Neural progenitor cell (in vitro differentiated cells): ENCODE measurements at regions not wholly inside any gene's neighbourhood (a gene's known extent, or its start where the extent isn't known, plus 50 kb on each side); places are given as distances from the start of the nearest gene placed in this dataset.

Experiments
- EZH2 ChIP-seq: fragments of 200-600 bp; sonication (generic); IDR thresholded peaks from 2 replicates; pipeline ENCODE4 v1.6.1; 2017; ENCODE audit warnings: antibody characterized with exemption, mild to moderate bottlenecking, moderate library complexity
- EZH2phosphoT487 ChIP-seq: fragments of 200-600 bp; sonication (generic); IDR thresholded peaks from 2 replicates; pipeline ENCODE4 v1.6.1; 2017; ENCODE audit warnings: antibody characterized with exemption
- TF ChIP-seq, protein P1 (sequence below): fragments of 200-600 bp; sonication (generic); IDR thresholded peaks from 2 replicates; pipeline ENCODE4 v1.5.1; 2017; ENCODE audit warnings: antibody characterized with exemption, mild to moderate bottlenecking

DNA sequence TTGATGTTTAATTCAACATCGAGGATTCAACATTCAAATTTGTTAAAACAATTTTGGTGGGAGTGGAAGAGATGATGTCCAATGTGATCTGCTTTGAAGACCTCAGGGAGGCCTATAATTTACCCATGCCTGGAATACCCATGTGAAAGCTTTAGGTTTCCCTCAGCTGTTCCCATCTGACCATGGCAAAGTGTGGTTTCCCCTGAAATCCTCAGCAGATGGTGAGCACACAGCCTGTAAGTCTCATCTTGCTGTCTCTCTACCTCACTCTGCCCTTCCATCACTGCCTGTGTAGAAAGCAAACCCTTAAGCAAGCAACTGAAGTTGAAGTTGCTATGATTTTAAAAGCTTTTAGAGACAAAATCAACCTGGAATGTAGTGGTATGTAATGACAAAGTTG lies 80.1 kb upstream of the ATF3 start:
- TF ChIP-seq, protein P1, sequence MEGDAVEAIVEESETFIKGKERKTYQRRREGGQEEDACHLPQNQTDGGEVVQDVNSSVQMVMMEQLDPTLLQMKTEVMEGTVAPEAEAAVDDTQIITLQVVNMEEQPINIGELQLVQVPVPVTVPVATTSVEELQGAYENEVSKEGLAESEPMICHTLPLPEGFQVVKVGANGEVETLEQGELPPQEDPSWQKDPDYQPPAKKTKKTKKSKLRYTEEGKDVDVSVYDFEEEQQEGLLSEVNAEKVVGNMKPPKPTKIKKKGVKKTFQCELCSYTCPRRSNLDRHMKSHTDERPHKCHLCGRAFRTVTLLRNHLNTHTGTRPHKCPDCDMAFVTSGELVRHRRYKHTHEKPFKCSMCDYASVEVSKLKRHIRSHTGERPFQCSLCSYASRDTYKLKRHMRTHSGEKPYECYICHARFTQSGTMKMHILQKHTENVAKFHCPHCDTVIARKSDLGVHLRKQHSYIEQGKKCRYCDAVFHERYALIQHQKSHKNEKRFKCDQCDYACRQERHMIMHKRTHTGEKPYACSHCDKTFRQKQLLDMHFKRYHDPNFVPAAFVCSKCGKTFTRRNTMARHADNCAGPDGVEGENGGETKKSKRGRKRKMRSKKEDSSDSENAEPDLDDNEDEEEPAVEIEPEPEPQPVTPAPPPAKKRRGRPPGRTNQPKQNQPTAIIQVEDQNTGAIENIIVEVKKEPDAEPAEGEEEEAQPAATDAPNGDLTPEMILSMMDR: no peak
- TF ChIP-seq EZH2phosphoT487 (no peak), EZH2 (no peak)
